HCT116 (cell line): ENCODE measurements at regions not wholly inside any gene's neighbourhood (a gene's known extent, or its start where the extent isn't known, plus 50 kb on each side); places are given as distances from the start of the nearest gene placed in this dataset.

Experiments
- ATAC-seq: fragments of 200-7000 bp; cut with Tn5 transposase; 2 replicates; pipeline ENCODE4 v1.9.1; 2020; ENCODE audit warnings: mild to moderate bottlenecking, moderate library complexity
- BruUV-seq: library from RNA; stranded (reverse); fragments of 400-500 nt; replicated peaks from 2 replicates; lab custom pipeline; 2021; lab: Mats Ljungman, UMichigan
- CTCF ChIA-PET: fragments of 300-600 bp; sonication (Branson Sonifier 250); formaldehyde crosslinking; loops from one replicate; lab custom pipeline; 2021; ENCODE audit warnings: antibody characterized with exemption; lab: Charles Lee
- POLR2A ChIA-PET: fragments of 300-600, 350-600 bp; sonication (Branson Sonifier 250); formaldehyde crosslinking; loops from one replicate; lab custom pipeline; 2021; ENCODE audit warnings: antibody characterized with exemption; lab: Charles Lee
- RAD21 ChIA-PET, 2 experiments: fragments of 300-600 bp; sonication (Branson Sonifier 250); formaldehyde crosslinking; loops; one replicate each; lab custom pipeline; 2023; ENCODE audit warnings: low total read pairs in 2 of 2; ENCODE audit not compliant: uncharacterized antibody in 2 of 2, unreplicated experiment in 2 of 2, low non-redundant PET in 1 of 2; lab: Charles Lee
- DNase-seq: peaks from one replicate; pipeline ENCODE4 v3.0.0-alpha.2; 2010; ENCODE audit warnings: low read depth, low spot score
- H2AFZ ChIP-seq: fragments of 200-600 bp; shearing (Covaris generic), sonication (generic); 2 replicates; pipeline ENCODE4 v1.6.1; 2017; ENCODE audit warnings: low read depth, mixed run types, mixed read lengths, antibody characterized with exemption, low read length; ENCODE audit not compliant: poor library complexity, severe bottlenecking
- H3K27ac ChIP-seq: 2 replicates; pipeline ENCODE4 v1.5.1; 2012; ENCODE audit warnings: low read depth, low read length
- H3K27me3 ChIP-seq: fragments of 200-600 bp; sonication (generic); 2 replicates; pipeline ENCODE4 v1.6.1; 2016; ENCODE audit warnings: mixed run types, low read length, mixed read lengths; ENCODE audit not compliant: insufficient read depth
- H3K36me3 ChIP-seq, 2 experiments: fragments of 200-500 bp in 1 of 2; fragments of 200-600 bp in 1 of 2; sonication (Bioruptor generic) in 1 of 2; sonication (generic) in 1 of 2; 2 replicates each; pipeline versions ENCODE4 v1.5.1 to v1.6.1; 2014 to 2016; ENCODE audit warnings: low read length in 2 of 2, inconsistent platforms in 1 of 2, mixed read lengths in 1 of 2, mixed run types in 1 of 2; ENCODE audit not compliant: insufficient read depth in 2 of 2, control insufficient read depth in 1 of 2
- H3K4me1 ChIP-seq, 2 experiments: fragments of 200-600 bp in 1 of 2; sonication (generic) in 1 of 2; 2 replicates each; pipeline versions ENCODE4 v1.5.1 to v1.6.1; 2012 to 2017; ENCODE audit warnings: low read length in 2 of 2, inconsistent platforms in 1 of 2, mild to moderate bottlenecking in 1 of 2, mixed read lengths in 1 of 2, mixed run types in 1 of 2, moderate library complexity in 1 of 2; ENCODE audit not compliant: insufficient read depth in 2 of 2, control insufficient read depth in 1 of 2
- H3K4me2 ChIP-seq: fragments of 200-600 bp; sonication (generic); 2 replicates; pipeline ENCODE4 v1.6.1; 2017; ENCODE audit warnings: mixed run types, low read length, mixed read lengths
- H3K4me3 ChIP-seq, 2 experiments: fragments of 200-600 bp in 1 of 2; sonication (generic) in 1 of 2; replicated peaks in 1 of 2; 2 replicates each; pipeline ENCODE4 v1.5.1; 2011 to 2016; ENCODE audit warnings: low read length in 2 of 2, control low read depth in 1 of 2, low read depth in 1 of 2, mild to moderate bottlenecking in 1 of 2, mixed read lengths in 1 of 2, mixed run types in 1 of 2
- H3K79me2 ChIP-seq: fragments of 200-600 bp; sonication (generic); 2 replicates; pipeline ENCODE4 v1.6.1; 2017; ENCODE audit warnings: mild to moderate bottlenecking, mixed run types, low read length, moderate library complexity, mixed read lengths; ENCODE audit not compliant: insufficient read depth
- H3K9ac ChIP-seq: fragments of 200-600 bp; sonication (generic); 2 replicates; pipeline ENCODE4 v1.6.1; 2016; ENCODE audit warnings: low read length, mixed read lengths
- H3K9me2 ChIP-seq: fragments of 200-600 bp; sonication (generic), shearing (Covaris generic); 2 replicates; pipeline ENCODE4 v1.6.1; 2017; ENCODE audit warnings: mixed run types, mild to moderate bottlenecking, moderate library complexity; ENCODE audit not compliant: insufficient read depth
- H3K9me3 ChIP-seq, 2 experiments: fragments of 200-500 bp in 1 of 2; fragments of 200-600 bp in 1 of 2; sonication (Bioruptor generic) in 1 of 2; sonication (generic) in 1 of 2; 2 replicates each; pipeline ENCODE4 v1.6.1; 2014 to 2017; ENCODE audit warnings: low read length in 2 of 2, mixed read lengths in 2 of 2, inconsistent platforms in 1 of 2, low read depth in 1 of 2, mild to moderate bottlenecking in 1 of 2, mixed run types in 1 of 2, moderate library complexity in 1 of 2; ENCODE audit not compliant: control insufficient read depth in 1 of 2, insufficient read depth in 1 of 2
- H4K20me1 ChIP-seq: fragments of 200-600 bp; sonication (generic), shearing (Covaris generic); 2 replicates; pipeline ENCODE4 v1.6.1; 2017; ENCODE audit warnings: mixed run types, mild to moderate bottlenecking, moderate library complexity; ENCODE audit not compliant: insufficient read depth
- ATF3 ChIP-seq: IDR thresholded peaks from 2 replicates; pipeline ENCODE4 v1.6.1; 2012
- CBX3 ChIP-seq: IDR thresholded peaks from 2 replicates; pipeline ENCODE4 v1.6.1; 2012; ENCODE audit warnings: low read depth
- CTCF ChIP-seq, 3 experiments: fragments of 200-600 bp in 1 of 3; sonication (generic) in 1 of 3; IDR thresholded peaks in 2 of 3; conservative IDR thresholded peaks in 1 of 3; 2 replicates each; pipeline ENCODE4 v1.5.1; 2012 to 2017; ENCODE audit warnings: low read depth in 2 of 3, low read length in 2 of 3, antibody characterized with exemption in 1 of 3, borderline replicate concordance in 1 of 3, control low read depth in 1 of 3, mild to moderate bottlenecking in 1 of 3, mixed read lengths in 1 of 3, mixed run types in 1 of 3, moderate library complexity in 1 of 3; ENCODE audit not compliant: insufficient read depth in 1 of 3
- EGR1 ChIP-seq: IDR thresholded peaks from 2 replicates; pipeline ENCODE4 v1.6.1; 2012; ENCODE audit warnings: low read depth
- ELF1 ChIP-seq: IDR thresholded peaks from 2 replicates; pipeline ENCODE4 v1.6.1; 2012; ENCODE audit warnings: low read depth, borderline replicate concordance
- EZH2 ChIP-seq: fragments of 200-600 bp; sonication (generic); IDR thresholded peaks from 2 replicates; pipeline ENCODE4 v1.6.1; 2017; ENCODE audit warnings: antibody characterized with exemption, mixed run types
- EZH2phosphoT487 ChIP-seq: fragments of 200-600 bp; IDR thresholded peaks from 2 replicates; pipeline ENCODE4 v1.6.1; 2018; ENCODE audit warnings: antibody characterized with exemption, borderline replicate concordance
- FOSL1 ChIP-seq: IDR thresholded peaks from 2 replicates; pipeline ENCODE4 v1.6.1; 2012; ENCODE audit warnings: low read depth
- MAX ChIP-seq: IDR thresholded peaks from 2 replicates; pipeline ENCODE4 v1.6.1; 2012
- POLR2AphosphoS5 ChIP-seq: IDR thresholded peaks from 2 replicates; pipeline ENCODE4 v1.6.1; 2011; ENCODE audit warnings: mild to moderate bottlenecking, low read depth, low read length, moderate library complexity
- RAD21 ChIP-seq: IDR thresholded peaks from 2 replicates; pipeline ENCODE4 v1.6.1; 2012; ENCODE audit warnings: low read depth, mild to moderate bottlenecking
- REST ChIP-seq: IDR thresholded peaks from 2 replicates; pipeline ENCODE4 v1.6.1; 2012; ENCODE audit warnings: low read depth
- SIN3A ChIP-seq: IDR thresholded peaks from 2 replicates; pipeline ENCODE4 v1.6.1; 2012; ENCODE audit warnings: low read depth
- SP1 ChIP-seq: IDR thresholded peaks from 2 replicates; pipeline ENCODE4 v1.6.1; 2012; ENCODE audit warnings: low read depth
- SRF ChIP-seq: IDR thresholded peaks from 2 replicates; pipeline ENCODE4 v1.6.1; 2012; ENCODE audit warnings: low read depth
- TCF7L2 ChIP-seq: IDR thresholded peaks from 2 replicates; pipeline ENCODE4 v1.7.0; 2011; ENCODE audit warnings: borderline replicate concordance, inconsistent platforms; ENCODE audit not compliant: insufficient read depth, insufficient read length; ENCODE audit errors: extremely low read depth
- YY1 ChIP-seq: IDR thresholded peaks from 2 replicates; pipeline ENCODE4 v1.6.1; 2011; ENCODE audit warnings: low read length, low read depth, moderate library complexity, mild to moderate bottlenecking; ENCODE audit not compliant: insufficient replicate concordance; ENCODE audit errors: extremely low read depth
- ZBTB33 ChIP-seq: IDR thresholded peaks from 2 replicates; pipeline ENCODE4 v1.6.1; 2011; ENCODE audit warnings: mild to moderate bottlenecking, low read length, moderate library complexity; ENCODE audit not compliant: insufficient replicate concordance; ENCODE audit errors: extremely low read depth
- ZFX ChIP-seq: fragments of 450-650 bp; IDR thresholded peaks from 2 replicates; pipeline ENCODE4 v1.6.1; 2017
- intact Hi-C: fragments of 100-400 bp; cut with micrococcal nuclease; formaldehyde crosslinking; loops from 2 replicates; pipeline ENCODE4 v1.10.0; 2022

GRCh38 chr1:55346586-55346985 lies 131.4 kb upstream of the USP24 start:
- H3K4me2 ChIP-seq, result no peak overlapping the region
- H3K9ac ChIP-seq, result no peak overlapping the region
- no peaks in the 10 kb centered on the region for H3K9me3 ChIP-seq
- H3K9me2 ChIP-seq, result no peaks in the 10 kb centered on the region
- no peaks in the 10 kb centered on the region for H4K20me1 ChIP-seq
- POLR2A ChIA-PET, result no interaction called here
- DNase-seq, result no peak
- no peak for ATAC-seq
- H3K36me3 ChIP-seq, result no peaks in the 10 kb centered on the region
- intact Hi-C loops, result no loop called here
- no peak overlapping the region for H3K27ac ChIP-seq
- RAD21 ChIA-PET, result no interaction called here
- no peak overlapping the region for H3K4me3 ChIP-seq
- TF ChIP-seq SP1 (no peak), RAD21 (no peak), ZFX (no peak), ZBTB33 (no peak), EGR1 (no peak), CBX3 (no peak), FOSL1 (no peak), ELF1 (no peak), ATF3 (no peak), SIN3A (no peak), EZH2 (no peak), MAX (no peak), EZH2phosphoT487 (no peak), REST (no peak), CTCF (IDR thresholded peaks at IDR 0.05 in 2 of 3, conservative IDR thresholded peaks at IDR 0.05 in 1 of 3; ENCODE audit: borderline replicate concordance in 1 of 3, insufficient read depth in 1 of 3, low read depth in 2 of 3, low read length in 2 of 3) (no peak), SRF (no peak), TCF7L2 (no peak), POLR2AphosphoS5 (no peak), YY1 (no peak)
- CTCF ChIA-PET, result interaction anchor here (1.4 kb wide), 1 partner anchor 9 kb away, joined by 6 read pairs; no protein-coding TSS in a partner anchor
- no peaks in the 10 kb centered on the region for H3K79me2 ChIP-seq
- H2AFZ ChIP-seq, result no peak overlapping the region
- H3K27me3 ChIP-seq, result no peaks in the 10 kb centered on the region
- H3K4me1 ChIP-seq, result no peaks in the 10 kb centered on the region
- BruUV-seq, result no TSS peak
